GM23338 (cell line): ENCODE measurements at regions not wholly inside any gene's neighbourhood (a gene's known extent, or its start where the extent isn't known, plus 50 kb on each side); places are given as distances from the start of the nearest gene placed in this dataset.

Source experiments
- CREB1 ChIP-seq: fragments of 250-450 bp; sonication (Bioruptor Pico); IDR thresholded peaks from 2 replicates; pipeline ENCODE4 v1.5.0; 2020; ENCODE audit warnings: low read depth, mild to moderate bottlenecking, moderate library complexity
- CTCF ChIP-seq, 2 experiments: fragments of 200-600 bp in 1 of 2; sonication (generic) in 1 of 2; conservative IDR thresholded peaks; 2 replicates each; pipeline versions ENCODE4 v1.5.1 to v1.6.1; 2016 to 2017; ENCODE audit warnings: antibody characterized with exemption in 2 of 2, low read depth in 2 of 2, mild to moderate bottlenecking in 2 of 2, moderate library complexity in 1 of 2
- EZH2 ChIP-seq: fragments of 200-600 bp; sonication (generic); IDR thresholded peaks from one replicate; pipeline ENCODE4 v1.8.0; 2017; ENCODE audit warnings: antibody characterized with exemption, mild to moderate bottlenecking, low read depth; ENCODE audit not compliant: unreplicated experiment
- EZH2phosphoT487 ChIP-seq: fragments of 200-600 bp; sonication (generic); IDR thresholded peaks from one replicate; pipeline ENCODE4 v1.8.1; 2018; ENCODE audit warnings: antibody characterized with exemption; ENCODE audit not compliant: unreplicated experiment
- JUNB ChIP-seq: IDR thresholded peaks from one replicate; pipeline ENCODE4 v1.6.1; 2016; ENCODE audit warnings: antibody characterized with exemption; ENCODE audit not compliant: unreplicated experiment
- NANOG ChIP-seq: IDR thresholded peaks from 2 replicates; pipeline ENCODE4 v1.6.1; 2016; ENCODE audit warnings: antibody characterized with exemption, borderline replicate concordance
- POLR2AphosphoS5 ChIP-seq: IDR thresholded peaks from 2 replicates; pipeline ENCODE4 v1.6.1; 2016; ENCODE audit warnings: antibody characterized with exemption, low read depth
- STAT1 ChIP-seq: IDR thresholded peaks from one replicate; pipeline ENCODE4 v1.6.1; 2016; ENCODE audit warnings: antibody characterized with exemption; ENCODE audit not compliant: unreplicated experiment
- ZNF331 ChIP-seq: fragments of 250-450 bp; sonication (Bioruptor Pico); IDR thresholded peaks from 2 replicates; pipeline ENCODE4 v1.5.0; 2020; ENCODE audit warnings: low read depth, mild to moderate bottlenecking, moderate library complexity
- ZNF462 ChIP-seq: fragments of 250-450 bp; sonication (Bioruptor Pico); IDR thresholded peaks from 2 replicates; pipeline ENCODE4 v1.5.0; 2020; ENCODE audit warnings: mild to moderate bottlenecking, moderate library complexity

DNA sequence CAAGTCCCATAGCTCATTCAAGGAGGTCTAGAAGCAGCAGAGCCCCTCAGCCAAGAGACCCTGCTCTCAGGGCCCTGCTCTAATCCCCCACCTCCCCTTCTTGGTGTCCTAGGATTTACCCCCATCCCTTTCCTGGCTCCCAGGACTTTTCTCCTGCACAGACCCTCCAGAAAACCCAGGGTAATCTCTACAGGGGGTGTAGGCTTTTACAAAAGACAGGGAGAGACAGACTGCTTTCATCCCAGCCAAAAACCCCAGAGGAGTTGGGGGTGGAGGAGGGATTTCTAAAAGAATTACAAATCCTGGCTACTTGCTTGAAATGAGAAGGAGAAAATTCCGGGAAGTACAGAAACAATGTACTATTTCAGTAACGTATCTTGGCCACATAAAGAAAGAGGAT lies 133.3 kb downstream of the TNFSF13B start (continued):
- TF ChIP-seq ZNF462 (CRISPR knock-in tag) (no peak), ZNF331 (CRISPR knock-in tag) (no peak), EZH2 (no peak), NANOG (no peak), CTCF (conservative IDR thresholded peaks at IDR 0.05; ENCODE audit: low read depth in 2 of 2) (no peak), STAT1 (no peak), POLR2AphosphoS5 (no peak), CREB1 (CRISPR knock-in tag) (no peak), JUNB (no peak), EZH2phosphoT487 (no peak)
